ENCODE measurements at regions not wholly inside any gene's neighbourhood (a gene's known extent, or its start where the extent isn't known, plus 50 kb on each side); places are given as distances from the start of the nearest gene placed in this dataset.
"Not testable (repeated sequence)": the region's sequence is repeated elsewhere in the genome, so short reads cannot be mapped to it uniquely, and the experiment has no call there.

DNA sequence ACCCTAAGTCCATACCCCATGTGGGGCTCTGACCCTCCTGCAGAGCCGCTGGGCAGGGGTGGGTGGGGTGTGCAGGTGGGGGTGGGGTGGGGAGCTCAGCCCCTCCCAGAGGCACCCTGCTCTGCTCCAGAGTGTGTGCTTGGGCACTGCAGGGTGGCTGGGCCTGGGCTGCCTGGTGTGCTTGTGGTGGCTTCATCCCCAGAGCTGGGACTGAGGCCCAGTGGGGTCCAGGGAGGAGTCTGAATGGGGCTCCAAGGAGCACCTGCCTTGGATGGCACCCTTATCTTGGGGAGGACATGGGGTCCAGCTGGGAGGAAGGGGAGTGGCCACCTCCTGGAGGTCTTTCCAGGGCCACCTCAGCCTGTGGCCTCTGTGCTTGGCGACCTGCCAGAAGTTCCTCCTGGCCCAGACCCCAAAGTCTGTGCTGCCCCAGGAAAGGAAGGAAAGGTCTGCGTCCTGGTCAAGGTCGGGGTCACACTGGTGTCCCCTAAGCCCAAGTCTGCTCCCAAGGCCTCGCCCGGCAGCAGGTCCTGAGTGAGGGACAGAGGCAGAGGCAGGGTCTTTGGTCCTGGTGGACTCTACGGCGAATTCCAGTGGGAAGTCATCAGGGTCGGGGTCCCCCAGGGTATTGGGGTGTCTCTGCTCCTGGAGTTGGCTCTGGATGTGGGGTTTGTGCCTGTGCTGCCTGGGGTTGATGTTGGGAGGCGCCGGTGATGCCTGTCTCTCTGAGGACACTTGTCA is 373.4 kb downstream of the TMEM121 start:
- DNase-seq: no peak
- no peaks in the 10 kb centered on the region for H3K36me3 ChIP-seq (replicated peaks; ENCODE audit: control insufficient read depth, insufficient read depth, low read length)
- no peaks in the 10 kb centered on the region for H3K27me3 ChIP-seq (ENCODE audit: control insufficient read depth, insufficient read depth, low read length)
- no peak overlapping the region for H3K4me3 ChIP-seq (ENCODE audit: insufficient read depth, low read depth, low read length)

DNA sequence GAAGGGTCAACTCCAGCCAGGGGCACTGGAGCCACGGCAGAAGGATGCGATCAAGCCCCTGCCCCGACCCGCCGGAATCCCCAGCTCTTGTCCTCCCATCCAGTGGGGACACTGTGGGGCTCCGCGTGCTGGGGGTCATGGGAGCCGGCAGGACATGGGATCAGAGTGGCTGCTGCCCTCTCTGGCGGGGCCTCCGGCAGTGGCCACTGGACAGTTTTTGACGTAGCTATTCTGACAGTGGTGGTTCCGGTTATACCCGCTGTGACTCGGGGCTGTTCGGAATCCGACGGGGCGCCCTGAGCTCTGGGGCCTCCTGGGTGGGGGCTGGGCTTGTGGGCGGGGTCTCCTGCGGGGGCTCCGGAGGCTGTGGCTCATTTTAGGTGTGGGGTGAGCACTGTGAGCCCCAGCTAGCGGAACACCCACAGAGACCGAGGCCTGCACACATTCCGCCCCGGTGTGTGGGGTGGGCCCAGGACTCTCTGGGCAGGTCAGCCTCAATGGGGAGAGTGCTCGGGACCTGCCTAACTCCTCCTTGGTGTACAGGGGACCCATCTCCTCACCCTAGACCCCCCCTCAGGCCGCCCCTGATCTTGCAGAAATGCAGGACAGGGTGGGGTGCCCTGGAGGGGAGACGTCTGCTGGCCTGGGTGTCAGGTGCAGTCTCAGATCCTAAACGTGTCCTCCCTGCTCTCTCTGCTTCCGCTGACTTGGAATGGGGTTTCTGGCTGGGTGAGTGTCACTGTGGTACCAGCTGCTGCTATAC is 374.2 kb downstream of the TMEM121 start:
- no peaks in the 10 kb centered on the region for H3K27me3 ChIP-seq (ENCODE audit: control insufficient read depth, insufficient read depth, low read length)
- no peak overlapping the region for H3K4me3 ChIP-seq (ENCODE audit: insufficient read depth, low read depth, low read length)
- no peak for DNase-seq
- no peaks in the 10 kb centered on the region for H3K36me3 ChIP-seq (replicated peaks; ENCODE audit: control insufficient read depth, insufficient read depth, low read length)

DNA sequence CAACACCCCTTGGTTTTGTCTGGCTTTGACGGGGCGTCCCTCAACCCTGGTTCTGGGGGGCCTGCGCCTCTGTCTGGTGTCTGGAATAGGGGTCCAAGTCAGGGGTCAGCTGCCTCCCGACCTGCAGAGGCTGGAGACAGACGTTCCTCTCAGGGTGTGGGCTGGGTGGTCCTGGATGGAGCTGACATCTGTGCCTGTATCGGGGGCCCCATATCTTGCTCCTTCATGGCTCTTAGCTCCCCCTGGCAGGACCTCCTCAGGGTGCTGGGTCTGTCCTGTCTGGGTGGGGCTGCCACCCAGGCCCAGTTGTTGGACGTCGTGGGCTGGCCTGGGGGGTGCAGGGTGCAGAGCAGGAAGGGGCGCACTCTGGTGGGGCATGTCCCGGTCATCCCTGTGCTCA is 374.8 kb downstream of the TMEM121 start:
- DNase-seq: no peak
- H3K4me3 ChIP-seq (ENCODE audit: insufficient read depth, low read depth, low read length): no peak overlapping the region
- no peaks in the 10 kb centered on the region for H3K36me3 ChIP-seq (replicated peaks; ENCODE audit: control insufficient read depth, insufficient read depth, low read length)
- H3K27me3 ChIP-seq (ENCODE audit: control insufficient read depth, insufficient read depth, low read length): no peaks in the 10 kb centered on the region

GRCh38 chr14:105902131-105902898 is 375.9 kb downstream of the TMEM121 start:
- DNase-seq: no peak
- H3K4me3 ChIP-seq (ENCODE audit: insufficient read depth, low read depth, low read length): no peak overlapping the region

GRCh38 chr14:105902899-105903165 is 376.4 kb downstream of the TMEM121 start:
- not testable (repeated sequence) for DNase-seq; H3K36me3 ChIP-seq (replicated peaks; ENCODE audit: control insufficient read depth, insufficient read depth, low read length); H3K27me3 ChIP-seq (ENCODE audit: control insufficient read depth, insufficient read depth, low read length); H3K4me3 ChIP-seq (ENCODE audit: insufficient read depth, low read depth, low read length)

More at GRCh38 chr14:105902131-105902898, 375.9 kb downstream of the TMEM121 start:
- H3K27me3 ChIP-seq (ENCODE audit: control insufficient read depth, insufficient read depth, low read length): no peaks in the 10 kb centered on the region
- no peaks in the 10 kb centered on the region for H3K36me3 ChIP-seq (replicated peaks; ENCODE audit: control insufficient read depth, insufficient read depth, low read length)

DNA sequence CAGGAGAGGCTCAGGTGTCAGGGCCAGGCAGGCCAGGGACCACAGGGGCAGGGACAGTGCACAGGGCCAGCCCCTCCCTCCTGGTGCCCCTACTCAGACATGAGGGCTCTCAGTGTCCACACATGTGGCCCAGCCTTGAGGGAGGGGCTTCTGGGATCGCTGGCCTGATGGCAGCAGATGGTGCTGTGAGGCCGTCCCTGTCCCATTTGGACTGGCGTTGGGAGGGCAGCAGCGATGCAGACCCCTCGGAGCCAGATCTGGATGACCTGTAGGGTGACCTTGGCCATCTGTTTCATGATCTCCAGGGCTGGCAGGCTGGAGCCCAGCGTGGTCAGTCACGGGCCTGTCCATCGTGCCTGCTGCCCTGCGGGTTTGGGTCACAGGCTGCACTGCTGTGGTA is 377.6 kb downstream of the TMEM121 start:
- Histone ChIP-seq H3K36me3 (replicated peaks; ENCODE audit: control insufficient read depth, insufficient read depth, low read length) (no peaks in the 10 kb centered on the region), H3K4me3 (ENCODE audit: insufficient read depth, low read depth, low read length) (no peak overlapping the region), H3K27me3 (ENCODE audit: control insufficient read depth, insufficient read depth, low read length) (no peaks in the 10 kb centered on the region)
- no peak for DNase-seq

DNA sequence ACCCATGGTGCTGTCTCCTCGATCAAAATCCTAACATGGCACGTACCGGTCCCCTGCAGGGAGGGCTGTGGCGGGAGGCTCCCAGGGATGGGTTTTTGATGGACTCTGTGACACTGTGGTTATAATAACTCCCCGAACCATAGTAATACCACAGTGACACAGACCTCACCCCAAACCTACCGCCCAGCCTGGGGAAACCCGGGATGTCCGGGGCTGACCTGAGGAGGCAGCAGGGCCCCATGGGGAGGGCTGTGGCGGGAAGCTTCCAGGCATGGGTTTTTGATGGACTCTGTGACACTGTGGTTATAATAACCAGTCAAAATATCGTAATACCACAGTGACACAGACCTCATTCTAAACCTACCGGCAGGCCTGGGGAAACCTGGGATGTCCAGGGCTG is 378.0 kb downstream of the TMEM121 start:
- H3K27me3 ChIP-seq (ENCODE audit: control insufficient read depth, insufficient read depth, low read length): no peaks in the 10 kb centered on the region
- DNase-seq: no peak
- H3K36me3 ChIP-seq (replicated peaks; ENCODE audit: control insufficient read depth, insufficient read depth, low read length): no peaks in the 10 kb centered on the region
- no peak overlapping the region for H3K4me3 ChIP-seq (ENCODE audit: insufficient read depth, low read depth, low read length)

DNA sequence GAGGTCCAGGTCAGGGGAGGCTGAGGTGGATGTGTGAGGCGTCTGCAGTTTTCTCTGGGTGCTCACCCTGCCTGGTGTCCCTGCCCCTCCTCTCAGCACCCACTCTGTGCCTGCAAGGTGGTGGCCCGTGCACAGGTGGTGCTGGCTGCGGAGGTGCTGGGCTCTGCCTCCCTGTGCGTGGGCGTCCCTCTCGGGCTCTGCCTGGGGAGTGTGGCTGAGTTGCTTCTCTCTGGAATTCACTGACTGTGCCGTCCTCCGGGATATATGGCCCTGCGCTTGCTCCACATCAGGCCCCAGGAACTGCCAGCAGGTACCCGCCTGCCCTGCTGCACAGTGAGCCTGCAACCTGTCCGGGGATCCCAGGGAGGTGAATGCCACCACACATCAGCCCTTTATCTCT is 379.1 kb downstream of the TMEM121 start:
- no peak for DNase-seq
- Histone ChIP-seq H3K36me3 (replicated peaks; ENCODE audit: control insufficient read depth, insufficient read depth, low read length) (no peaks in the 10 kb centered on the region), H3K4me3 (ENCODE audit: insufficient read depth, low read depth, low read length) (no peak overlapping the region), H3K27me3 (ENCODE audit: control insufficient read depth, insufficient read depth, low read length) (no peaks in the 10 kb centered on the region)

DNA sequence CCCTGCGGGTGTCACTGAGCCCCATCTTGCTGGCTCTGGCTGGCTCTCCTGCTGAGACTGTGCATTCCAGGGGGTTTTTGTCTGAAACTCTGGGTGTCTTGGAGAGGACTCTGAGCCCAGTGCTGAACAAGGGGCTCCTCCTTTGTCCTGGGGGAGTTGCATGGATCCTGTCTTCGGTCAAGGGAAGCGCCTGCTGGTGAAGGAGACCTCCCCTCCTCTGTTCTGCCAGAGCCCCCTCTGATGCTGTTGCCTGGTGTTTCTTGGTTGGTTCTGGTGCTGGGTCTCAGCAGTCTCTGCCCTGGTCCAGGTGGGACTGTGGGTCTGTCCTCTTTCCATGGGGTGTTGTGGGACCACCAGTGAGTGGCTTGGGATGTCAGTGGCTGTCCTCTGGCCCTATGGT is 380.9 kb downstream of the TMEM121 start:
- DNase-seq: no peak
- H3K27me3 ChIP-seq (ENCODE audit: control insufficient read depth, insufficient read depth, low read length): no peaks in the 10 kb centered on the region
- no peaks in the 10 kb centered on the region for H3K36me3 ChIP-seq (replicated peaks; ENCODE audit: control insufficient read depth, insufficient read depth, low read length)
- no peak overlapping the region for H3K4me3 ChIP-seq (ENCODE audit: insufficient read depth, low read depth, low read length)

GRCh38 chr14:105908006-105908405 is 381.6 kb downstream of the TMEM121 start:
- DNase-seq: no peak
- no peaks in the 10 kb centered on the region for H3K27me3 ChIP-seq (ENCODE audit: control insufficient read depth, insufficient read depth, low read length)
- no peak overlapping the region for H3K4me3 ChIP-seq (ENCODE audit: insufficient read depth, low read depth, low read length)
- no peaks in the 10 kb centered on the region for H3K36me3 ChIP-seq (replicated peaks; ENCODE audit: control insufficient read depth, insufficient read depth, low read length)

GRCh38 chr14:105908481-105908911 is 382.1 kb downstream of the TMEM121 start:
- no peaks in the 10 kb centered on the region for H3K27me3 ChIP-seq (ENCODE audit: control insufficient read depth, insufficient read depth, low read length)
- H3K4me3 ChIP-seq (ENCODE audit: insufficient read depth, low read depth, low read length): no peak overlapping the region
- no peaks in the 10 kb centered on the region for H3K36me3 ChIP-seq (replicated peaks; ENCODE audit: control insufficient read depth, insufficient read depth, low read length)
- DNase-seq: no peak

DNA sequence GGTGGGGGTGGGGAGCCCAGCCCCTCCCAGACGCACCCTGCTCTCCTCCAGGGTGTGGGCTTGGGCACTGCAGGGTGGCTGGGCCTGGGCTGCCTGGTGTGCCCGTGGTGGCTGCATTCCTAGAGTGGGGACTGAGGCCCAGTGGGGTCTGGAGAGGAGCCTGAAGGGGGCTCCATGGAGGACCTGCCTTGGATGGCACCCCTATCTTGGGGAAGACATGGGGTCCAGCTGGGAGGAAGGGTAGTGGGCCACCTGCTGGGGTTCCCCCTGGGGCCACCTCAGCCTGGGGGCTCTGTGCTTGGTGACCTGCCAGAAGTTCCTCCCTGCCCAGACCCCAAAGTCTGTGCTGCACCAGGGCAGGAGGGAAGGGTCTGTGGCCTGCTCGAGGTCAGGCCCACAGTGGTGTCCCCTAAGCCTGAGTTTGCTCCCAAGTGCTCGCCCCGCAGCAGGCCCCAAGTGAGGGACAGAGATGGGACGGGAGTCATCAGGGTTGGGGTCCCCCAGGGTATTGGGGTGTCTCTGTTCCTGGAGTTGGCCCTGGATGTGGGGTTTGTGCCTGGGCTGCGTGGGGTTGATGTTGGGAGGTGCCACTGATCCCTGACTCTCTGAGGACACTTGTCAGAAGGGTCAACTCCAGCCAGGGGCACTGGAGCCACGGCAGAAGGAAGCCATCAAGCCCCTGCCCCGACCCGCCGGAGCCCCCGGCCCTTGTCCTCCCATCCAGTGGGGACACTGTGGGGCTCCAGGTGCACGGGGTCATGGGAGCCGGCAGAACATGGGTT is 382.9 kb downstream of the TMEM121 start:
- no peaks in the 10 kb centered on the region for H3K36me3 ChIP-seq (replicated peaks; ENCODE audit: control insufficient read depth, insufficient read depth, low read length)
- no peaks in the 10 kb centered on the region for H3K27me3 ChIP-seq (ENCODE audit: control insufficient read depth, insufficient read depth, low read length)
- no peak for DNase-seq
- no peak overlapping the region for H3K4me3 ChIP-seq (ENCODE audit: insufficient read depth, low read depth, low read length)

DNA sequence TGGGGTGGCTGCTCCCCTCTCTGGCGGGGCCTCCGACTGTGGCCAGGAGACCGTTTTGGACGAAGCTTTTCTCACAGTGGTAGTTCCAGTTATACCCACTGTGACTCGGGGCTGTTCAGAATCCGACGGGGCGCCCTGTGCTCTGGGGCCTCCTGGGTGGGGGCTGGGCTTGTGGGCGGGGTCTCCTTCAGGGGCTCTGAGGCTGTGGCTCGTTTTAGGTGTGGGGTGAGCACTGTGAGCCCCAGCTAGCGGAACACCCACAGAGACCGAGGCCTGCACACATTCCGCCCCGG is 383.4 kb downstream of the TMEM121 start:
- H3K27me3 ChIP-seq (ENCODE audit: control insufficient read depth, insufficient read depth, low read length): not testable (repeated sequence)

DNA sequence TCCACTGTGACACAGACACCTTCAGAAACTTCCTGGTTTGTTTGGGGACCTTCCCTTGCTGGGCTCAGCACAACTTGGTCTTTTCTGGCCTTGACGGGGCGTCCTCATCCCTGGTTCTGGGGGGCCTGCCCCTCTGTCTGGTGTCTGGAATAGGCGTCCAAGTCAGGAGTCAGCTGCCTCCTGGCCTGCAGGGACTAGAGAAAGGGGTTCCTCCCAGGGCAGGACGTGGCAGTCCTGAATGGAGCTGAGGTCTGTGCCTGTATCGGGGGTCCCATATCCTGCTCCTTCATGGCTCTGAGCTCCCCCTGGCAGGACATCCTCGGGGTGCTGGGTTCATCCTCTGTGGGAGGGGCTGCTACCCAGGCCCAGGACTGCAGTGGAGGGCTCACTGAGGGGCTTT is 384.0 kb downstream of the TMEM121 start:
- no peaks in the 10 kb centered on the region for H3K36me3 ChIP-seq (replicated peaks; ENCODE audit: control insufficient read depth, insufficient read depth, low read length)
- H3K27me3 ChIP-seq (ENCODE audit: control insufficient read depth, insufficient read depth, low read length): no peaks in the 10 kb centered on the region
- no peak overlapping the region for H3K4me3 ChIP-seq (ENCODE audit: insufficient read depth, low read depth, low read length)
- DNase-seq: no peak

More for the DNA sequence above, 383.4 kb downstream of the TMEM121 start:
- H3K36me3 ChIP-seq (replicated peaks; ENCODE audit: control insufficient read depth, insufficient read depth, low read length); DNase-seq; H3K4me3 ChIP-seq (ENCODE audit: insufficient read depth, low read depth, low read length): not testable (repeated sequence)
